GM12892 (cell line): ENCODE measurements at regions not wholly inside any gene's neighbourhood (a gene's known extent, or its start where the extent isn't known, plus 50 kb on each side); places are given as distances from the start of the nearest gene placed in this dataset.

Experiments
- DNase-seq: peaks from one replicate; pipeline ENCODE4 v3.0.0; 2011; ENCODE audit not compliant: insufficient read length
- FAIRE-seq: peaks from 2 replicates; lab custom pipeline; 2011; peaks lifted over from hg19 to GRCh38; lab: Jason Lieb, UNC
- POLR2A ChIP-seq: IDR thresholded peaks from 2 replicates; pipeline ENCODE4 v1.6.1; 2011; ENCODE audit warnings: low read depth, low read length, control low read depth
- POLR2AphosphoS5 ChIP-seq: IDR thresholded peaks from 2 replicates; pipeline ENCODE4 v1.6.1; 2011; ENCODE audit warnings: low read depth, low read length, control low read depth
- TAF1 ChIP-seq: IDR thresholded peaks from 2 replicates; pipeline ENCODE4 v1.6.1; 2011; ENCODE audit warnings: low read depth, mild to moderate bottlenecking, control low read depth, low read length, borderline replicate concordance

- FAIRE-seq (no peak), DNase-seq (no peak)
- TF ChIP-seq POLR2AphosphoS5 = no peak
- no peak for TF ChIP-seq POLR2A
- no peak for TF ChIP-seq TAF1
Measured at GRCh38 chr11:134521452-134522289, 109.6 kb upstream of the B3GAT1 start.

DNA sequence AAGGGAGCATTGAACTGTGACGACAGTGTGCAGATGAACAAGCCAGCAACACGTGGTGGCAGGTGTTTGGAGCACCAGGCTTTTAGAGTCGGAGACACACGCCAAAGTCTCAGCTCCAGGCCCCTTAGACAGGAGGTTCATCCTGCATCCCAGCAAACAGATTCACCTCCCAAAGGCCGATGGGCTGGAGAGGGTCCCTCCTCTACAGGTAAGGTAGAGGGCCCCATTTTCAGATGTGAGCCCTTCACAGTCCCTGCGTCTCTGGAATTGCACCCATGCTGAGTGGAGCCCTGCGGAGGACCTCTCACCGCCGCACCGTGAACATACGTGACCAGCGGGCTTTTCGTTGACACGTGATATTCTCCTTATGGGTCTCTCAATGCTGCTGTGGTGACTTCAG, 109.0 kb upstream of the B3GAT1 start:
- no peak for TF ChIP-seq POLR2A
- TF ChIP-seq POLR2AphosphoS5 = no peak
- TF ChIP-seq TAF1 = no peak
- DNase-seq = no peak
- FAIRE-seq = no peak

DNA sequence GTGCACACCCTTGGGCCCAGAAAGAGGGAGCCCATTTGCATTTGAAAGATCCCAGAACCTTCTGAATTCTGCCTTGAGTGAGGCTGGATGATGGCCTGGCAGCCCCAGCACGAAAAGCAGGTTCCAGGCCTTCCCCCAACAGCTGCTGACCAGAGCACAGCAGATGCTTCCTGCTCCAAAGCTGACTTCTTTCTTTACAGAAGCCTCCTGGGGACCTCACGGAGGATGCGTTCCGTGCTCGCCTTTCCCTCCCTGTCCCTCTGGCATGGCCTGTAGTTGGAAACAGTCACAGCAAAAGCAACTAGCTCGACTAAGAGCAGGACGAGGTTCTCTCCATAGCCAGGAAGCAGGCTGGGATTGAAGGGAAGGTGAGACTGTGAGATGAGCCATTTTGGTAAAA, 107.7 kb upstream of the B3GAT1 start:
- FAIRE-seq = no peak
- TF ChIP-seq TAF1 (no peak), POLR2A (no peak), POLR2AphosphoS5 (no peak)
- DNase-seq = no peak

DNA sequence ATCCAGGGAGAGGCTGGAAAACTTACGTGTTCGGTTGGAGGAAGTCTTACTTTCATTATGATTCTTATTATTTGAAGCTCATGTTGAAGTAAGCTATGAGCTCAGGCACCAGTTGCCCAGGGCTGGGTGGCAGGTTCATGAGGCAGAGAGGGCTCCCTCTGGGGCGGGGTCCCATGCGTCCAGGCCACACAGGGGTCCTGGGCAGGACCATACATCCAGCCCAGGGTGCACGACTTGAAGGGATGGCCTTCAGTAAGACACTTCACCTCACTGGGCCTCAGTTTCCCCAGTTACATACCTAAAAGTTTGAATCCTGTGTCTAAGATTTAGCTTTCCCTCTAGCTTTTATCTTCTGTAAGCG, 107.3 kb upstream of the B3GAT1 start:
- FAIRE-seq (no peak), DNase-seq (no peak)
- TF ChIP-seq TAF1 = no peak
- no peak for TF ChIP-seq POLR2A
- TF ChIP-seq POLR2AphosphoS5 = no peak

DNA sequence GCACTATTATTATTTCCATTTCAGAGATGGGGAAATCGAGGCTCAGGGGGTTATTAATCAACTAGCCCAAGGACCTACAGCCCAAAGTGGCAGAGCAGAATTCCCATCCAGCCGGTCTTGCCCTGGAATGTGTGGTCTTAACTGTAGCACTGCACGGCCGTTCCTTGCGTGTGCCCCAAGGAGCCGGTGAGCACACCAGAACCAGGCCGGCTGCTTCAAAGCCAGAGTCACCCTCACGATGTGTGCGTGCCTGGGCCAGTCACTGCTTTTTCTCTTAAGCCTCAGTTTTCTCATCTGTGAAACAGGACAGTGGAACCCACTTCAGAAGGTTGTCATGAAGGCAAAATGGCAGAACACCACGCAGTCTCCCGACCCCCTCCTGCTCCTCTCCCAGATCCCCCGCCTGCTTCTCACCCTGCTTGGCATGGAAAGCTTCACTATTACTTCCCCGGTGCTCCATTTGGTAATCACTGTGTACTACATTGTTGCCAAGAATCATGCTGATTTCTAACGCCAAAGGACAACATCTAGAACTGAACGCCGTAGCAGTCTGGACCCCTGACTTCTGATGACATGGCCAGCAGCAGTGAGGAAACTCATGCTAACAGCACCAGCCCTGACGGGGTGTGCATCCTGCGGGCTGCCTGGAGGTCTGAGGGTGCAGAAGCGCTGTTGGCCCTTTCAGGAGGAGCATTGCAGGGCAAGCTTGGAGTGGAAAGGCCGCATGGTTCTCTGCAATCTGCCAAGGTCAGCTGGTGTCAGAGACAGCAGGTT, 106.8 kb upstream of the B3GAT1 start:
- DNase-seq (no peak), FAIRE-seq (no peak)
- TF ChIP-seq POLR2AphosphoS5 (no peak), POLR2A (no peak), TAF1 (no peak)

DNA sequence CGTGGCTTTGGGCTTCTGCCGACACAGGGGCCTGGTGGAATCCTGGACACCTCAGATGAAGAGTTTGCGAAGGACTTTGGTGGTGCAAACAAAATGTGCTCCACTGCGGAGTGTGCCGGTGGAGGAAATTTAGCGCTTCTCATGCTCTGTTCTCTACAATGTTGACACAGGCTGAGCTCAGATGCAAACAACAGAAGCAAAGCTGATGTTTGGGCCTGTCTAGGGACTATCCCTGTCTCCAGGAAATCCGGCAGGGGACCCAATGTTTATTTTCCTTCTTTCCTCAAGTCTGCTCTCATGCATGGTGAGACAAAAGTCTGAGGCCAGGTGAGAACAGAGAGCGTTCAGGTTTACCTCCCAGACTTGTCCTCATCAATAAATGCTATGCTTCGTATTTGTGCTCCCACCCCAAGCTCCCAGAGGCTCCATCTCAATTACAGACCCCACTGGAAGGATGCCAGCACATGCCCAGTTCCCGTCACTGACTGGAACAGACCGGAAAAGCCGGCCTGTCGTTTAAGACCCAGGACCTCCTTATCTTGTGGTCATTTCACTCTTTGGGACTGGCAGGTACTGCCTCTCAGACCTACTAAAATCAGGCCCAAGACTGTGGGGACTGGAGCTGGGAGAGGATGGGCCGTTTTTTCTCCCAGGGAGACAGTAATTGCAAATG, 105.7 kb upstream of the B3GAT1 start:
- FAIRE-seq (no peak), DNase-seq (no peak)

GRCh38 chr11:134517115-134517514, 105.1 kb upstream of the B3GAT1 start:
- TF ChIP-seq POLR2AphosphoS5 (no peak), TAF1 (no peak), POLR2A (no peak)
- no peak for DNase-seq
- no peak for FAIRE-seq

More for the DNA sequence above, 105.7 kb upstream of the B3GAT1 start:
- no peak for TF ChIP-seq TAF1
- no peak for TF ChIP-seq POLR2AphosphoS5
- no peak for TF ChIP-seq POLR2A

- DNase-seq (no peak), FAIRE-seq (no peak)
- TF ChIP-seq POLR2A (no peak), TAF1 (no peak), POLR2AphosphoS5 (no peak)
Measured at GRCh38 chr11:134516529-134516928, 104.5 kb upstream of the B3GAT1 start.

GRCh38 chr11:134515081-134515960, 103.3 kb upstream of the B3GAT1 start:
- FAIRE-seq (no peak), DNase-seq (no peak)
- TF ChIP-seq POLR2AphosphoS5 = no peak
- no peak for TF ChIP-seq POLR2A
- TF ChIP-seq TAF1 = no peak

DNA sequence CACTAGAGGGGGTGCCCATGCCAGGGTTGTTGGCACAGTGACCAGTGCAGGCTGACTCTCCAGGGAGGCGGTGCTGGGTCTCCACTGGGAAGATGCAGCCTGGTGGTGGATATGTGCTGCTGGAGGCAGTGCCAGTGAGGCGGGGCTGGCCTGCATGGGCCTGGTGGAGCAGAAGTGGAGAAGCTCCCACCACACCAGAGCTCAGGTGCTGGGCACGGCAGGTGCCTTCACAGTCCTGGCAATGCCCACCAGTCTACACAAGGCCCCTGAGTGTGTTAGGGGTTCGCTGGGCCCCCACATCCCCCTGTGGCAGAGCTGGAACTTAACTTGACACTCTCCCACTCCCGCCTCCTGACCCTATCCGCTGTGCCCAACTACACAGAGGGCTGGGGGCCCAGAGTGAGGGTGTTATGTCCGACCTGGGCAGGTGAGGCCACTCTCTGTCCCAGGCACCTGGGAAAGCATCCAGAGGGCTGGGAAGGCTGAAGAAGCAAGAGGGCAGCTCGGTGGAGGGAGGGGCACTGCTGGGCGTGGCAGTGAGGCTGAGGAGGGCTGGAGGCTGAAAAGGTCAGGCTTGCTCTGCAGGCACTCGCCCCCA, 102.4 kb upstream of the B3GAT1 start:
- no peak for TF ChIP-seq POLR2A
- DNase-seq = no peak
- FAIRE-seq = no peak

- DNase-seq (no peak), FAIRE-seq (no peak)
- TF ChIP-seq POLR2AphosphoS5 (no peak), TAF1 (no peak), POLR2A (no peak)
Measured at GRCh38 chr11:134513585-134514120, 101.6 kb upstream of the B3GAT1 start.
